ENCODE measurements at regions not wholly inside any gene's neighbourhood (a gene's known extent, or its start where the extent isn't known, plus 50 kb on each side); places are given as distances from the start of the nearest gene placed in this dataset.

DNA sequence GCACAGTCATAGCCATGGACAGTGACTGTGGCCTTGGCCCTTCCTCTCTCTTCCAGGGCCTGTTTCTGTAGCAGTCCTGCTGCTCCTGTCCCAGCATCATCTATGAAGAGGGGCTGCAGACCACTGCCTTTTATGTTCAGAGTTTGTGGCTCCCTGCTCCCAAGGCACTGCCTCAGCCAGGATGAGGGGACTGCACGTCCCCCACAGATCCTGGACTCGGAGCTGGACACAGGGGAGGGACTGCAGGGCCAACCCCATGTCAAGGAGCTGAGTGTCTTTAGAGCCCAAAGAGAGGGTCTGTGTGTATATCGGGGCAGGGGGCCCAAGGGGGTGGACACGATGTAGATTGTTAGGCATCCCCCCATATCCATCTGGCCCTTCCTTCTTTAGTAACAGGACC, 60.6 kb upstream of the DIO3 start:
- H4K20me1 ChIP-seq (ENCODE audit: insufficient read depth), result no peaks in the 10 kb centered on the region
- TF ChIP-seq, protein P1, sequence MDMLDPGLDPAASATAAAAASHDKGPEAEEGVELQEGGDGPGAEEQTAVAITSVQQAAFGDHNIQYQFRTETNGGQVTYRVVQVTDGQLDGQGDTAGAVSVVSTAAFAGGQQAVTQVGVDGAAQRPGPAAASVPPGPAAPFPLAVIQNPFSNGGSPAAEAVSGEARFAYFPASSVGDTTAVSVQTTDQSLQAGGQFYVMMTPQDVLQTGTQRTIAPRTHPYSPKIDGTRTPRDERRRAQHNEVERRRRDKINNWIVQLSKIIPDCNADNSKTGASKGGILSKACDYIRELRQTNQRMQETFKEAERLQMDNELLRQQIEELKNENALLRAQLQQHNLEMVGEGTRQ (IDR thresholded peaks at IDR 0.05; ENCODE audit: borderline replicate concordance, low read depth, low read length), result no peak
- no peak for TF ChIP-seq EP300 (IDR thresholded peaks at IDR 0.05; ENCODE audit: borderline replicate concordance in 1 of 2, low read depth in 1 of 2, low read length in 1 of 2)
- TF ChIP-seq PBX3 (IDR thresholded peaks at IDR 0.05), result no peak
- TF ChIP-seq SIN3A (IDR thresholded peaks at IDR 0.05; ENCODE audit: borderline replicate concordance, low read depth, low read length), result no peak
- no peak for TF ChIP-seq TAF1 (IDR thresholded peaks at IDR 0.05; ENCODE audit: borderline replicate concordance, low read depth, low read length)
- TF ChIP-seq FOXJ3 (CRISPR knock-in tag; IDR thresholded peaks at IDR 0.05), result no peak
- TF ChIP-seq TCF12 (IDR thresholded peaks at IDR 0.05), result no peak
- no peak for TF ChIP-seq FOSL2 (IDR thresholded peaks at IDR 0.05; ENCODE audit: borderline replicate concordance, low read depth)
- TF ChIP-seq RFX5 (IDR thresholded peaks at IDR 0.05; ENCODE audit: low read length), result no peak
- TF ChIP-seq RXRA (IDR thresholded peaks at IDR 0.05; ENCODE audit: borderline replicate concordance, low read depth), result no peak
- no peak for TF ChIP-seq FOXM1 (IDR thresholded peaks at IDR 0.05; ENCODE audit: low read depth)
- TF ChIP-seq MXI1 (IDR thresholded peaks at IDR 0.05; ENCODE audit: low read depth, low read length), result no peak
- TF ChIP-seq NRF1 (IDR thresholded peaks at IDR 0.05; ENCODE audit: low read depth, low read length), result no peak
- no peak for TF ChIP-seq MEF2A (IDR thresholded peaks at IDR 0.05; ENCODE audit: borderline replicate concordance, low read depth)
- H3K9ac ChIP-seq, result no peak overlapping the region
- no peaks in the 10 kb centered on the region for H3K27me3 ChIP-seq (ENCODE audit: insufficient read depth)
- no peaks in the 10 kb centered on the region for H3K9me2 ChIP-seq
- no peaks in the 10 kb centered on the region for H3K9me3 ChIP-seq
- no peaks in the 10 kb centered on the region for H3K79me2 ChIP-seq (ENCODE audit: insufficient read depth)
- no peak overlapping the region for H3K4me2 ChIP-seq
- POLR2A ChIA-PET, result no interaction called here
- H3K36me3 ChIP-seq (replicated peaks in 1 of 2; ENCODE audit: control insufficient read depth in 1 of 2, insufficient read depth in 2 of 2, low read length in 1 of 2), result no peaks in the 10 kb centered on the region
- 33% methylated on average over 4 of the region's 4 CpGs for WGBS (ENCODE audit: low lambda C conversion rate)
- H3F3A ChIP-seq (replicated peaks; ENCODE audit: insufficient read depth), result no peaks in the 10 kb centered on the region
- no peak overlapping the region for H3K27ac ChIP-seq (ENCODE audit: low read depth in 2 of 2, low read length in 1 of 2)
- CTCF ChIA-PET, result interaction anchor here (0.6 to 1.2 kb wide), 2 partner anchors 54 to 110 kb away, joined by 3 read pairs; no protein-coding TSS in a partner anchor
- no peak for DNase-seq
- H3K4me1 ChIP-seq (ENCODE audit: control insufficient read depth in 1 of 2, insufficient read depth in 2 of 2, low read depth in 1 of 2, low read length in 1 of 2), result no peaks in the 10 kb centered on the region; a peak in 1 of 4 replicates
- H2AFZ ChIP-seq (ENCODE audit: low read depth), result no peak overlapping the region
- H3K4me3 ChIP-seq (ENCODE audit: low read depth in 2 of 2, low read length in 1 of 2), result no peak overlapping the region

DNA sequence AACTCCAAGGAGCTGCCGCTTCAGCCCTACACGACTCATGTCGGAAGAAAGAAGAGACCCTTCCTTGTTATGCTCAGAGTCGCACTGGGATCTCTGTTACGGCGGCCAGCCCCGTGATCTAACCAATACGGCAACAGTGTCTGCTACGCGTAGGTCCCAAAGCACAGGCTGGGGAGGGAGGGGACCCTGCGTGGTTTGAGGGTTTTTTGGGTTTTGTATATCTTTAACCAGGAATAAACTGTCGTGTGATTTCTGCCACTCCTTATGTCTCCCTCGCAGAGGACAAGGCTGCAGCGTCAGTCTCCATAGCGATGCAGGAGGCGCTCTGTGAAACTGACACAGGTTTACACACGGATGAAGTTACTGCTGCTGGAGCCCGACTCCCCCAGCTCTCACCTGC, 60.0 kb upstream of the DIO3 start:
- Histone ChIP-seq H2AFZ (ENCODE audit: low read depth) (no peak overlapping the region), H3K4me2 (no peak overlapping the region), H3K27me3 (ENCODE audit: insufficient read depth) (no peaks in the 10 kb centered on the region), H3K79me2 (ENCODE audit: insufficient read depth) (no peaks in the 10 kb centered on the region), H3K9me3 (no peaks in the 10 kb centered on the region), H3K4me3 (ENCODE audit: low read depth in 2 of 2, low read length in 1 of 2) (no peak overlapping the region), H3K4me1 (ENCODE audit: control insufficient read depth in 1 of 2, insufficient read depth in 2 of 2, low read depth in 1 of 2, low read length in 1 of 2) (no peaks in the 10 kb centered on the region; a peak in 1 of 4 replicates), H4K20me1 (ENCODE audit: insufficient read depth) (no peaks in the 10 kb centered on the region), H3K9me2 (no peaks in the 10 kb centered on the region), H3F3A (replicated peaks; ENCODE audit: insufficient read depth) (no peaks in the 10 kb centered on the region), H3K36me3 (replicated peaks in 1 of 2; ENCODE audit: control insufficient read depth in 1 of 2, insufficient read depth in 2 of 2, low read length in 1 of 2) (no peaks in the 10 kb centered on the region), H3K9ac (no peak overlapping the region), H3K27ac (ENCODE audit: low read depth in 2 of 2, low read length in 1 of 2) (no peak overlapping the region)
- ChIA-PET CTCF (interaction anchor here (0.6 to 1.2 kb wide), 2 partner anchors 55 to 111 kb away, joined by 3 read pairs; no protein-coding TSS in a partner anchor), POLR2A (no interaction called here)
- WGBS (ENCODE audit: low lambda C conversion rate), result 57% methylated on average over 14 of the region's 18 CpGs
- no peak for DNase-seq
- TF ChIP-seq RAD21 (IDR thresholded peaks at IDR 0.05; ENCODE audit: low read length) (no peak), FOXJ3 (CRISPR knock-in tag; IDR thresholded peaks at IDR 0.05) (no peak), NRF1 (IDR thresholded peaks at IDR 0.05; ENCODE audit: low read depth, low read length) (no peak), CHD2 (IDR thresholded peaks at IDR 0.05; ENCODE audit: low read length, partially characterized antibody) (no peak), GATA2 (CRISPR knock-in tag; IDR thresholded peaks at IDR 0.05) (no peak), USF1 (IDR thresholded peaks at IDR 0.05; ENCODE audit: borderline replicate concordance, low read depth) (no peak), SMC3 (IDR thresholded peaks at IDR 0.05; ENCODE audit: low read depth, low read length) (no peak), YY1 (IDR thresholded peaks at IDR 0.05; ENCODE audit: low read depth) (no peak)

Measured in SK-N-SH (cell line).